ENCODE measurements at regions not wholly inside any gene's neighbourhood (a gene's known extent, or its start where the extent isn't known, plus 50 kb on each side); places are given as distances from the start of the nearest gene placed in this dataset.

DNA sequence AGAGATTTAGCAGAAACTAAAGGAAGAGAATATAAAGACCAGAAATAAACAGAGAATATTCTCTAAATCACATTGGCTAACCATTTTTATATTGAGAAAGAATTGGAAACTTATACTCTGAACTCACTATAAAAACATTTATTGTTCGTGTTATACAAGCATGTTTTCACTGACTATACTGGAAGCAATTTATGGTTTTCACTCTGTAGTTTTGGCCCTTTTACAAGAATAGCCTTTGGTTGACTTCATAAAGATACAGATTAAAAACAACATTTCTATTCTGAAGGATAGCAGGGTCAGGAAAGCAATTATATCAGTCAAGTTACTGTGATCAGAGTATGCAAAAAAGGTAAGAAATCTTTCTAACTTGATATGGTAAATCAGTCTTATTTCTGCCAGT, 965.7 kb upstream of the FAT3 start:
- intact Hi-C loops (cut with micrococcal nuclease): no loop called here
- H3K27me3 ChIP-seq (ENCODE audit: control insufficient read depth in 2 of 2, insufficient read depth in 2 of 2, low read length in 2 of 2): no peaks in the 10 kb centered on the region

DNA sequence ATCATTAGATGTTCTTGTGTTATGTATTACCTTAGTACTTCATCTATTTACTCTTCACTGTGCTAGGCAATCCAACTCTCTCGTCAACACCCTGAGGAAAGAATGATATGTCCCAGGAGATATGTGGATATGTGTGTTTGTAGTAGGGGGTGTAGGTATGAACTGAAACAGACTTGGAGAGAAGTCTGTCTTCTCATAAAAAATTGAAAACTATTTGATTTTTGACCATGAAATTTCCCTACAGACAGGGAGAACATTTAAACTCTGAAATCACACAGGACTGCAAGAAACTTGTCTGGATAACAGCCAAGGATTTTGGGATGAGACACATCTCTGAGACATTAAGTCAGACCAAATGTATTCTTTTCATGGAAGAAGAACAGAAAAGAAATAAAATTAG, 967.0 kb upstream of the FAT3 start:
- no peak overlapping the region for H3K4me2 ChIP-seq (replicated peaks; ENCODE audit: extremely low read depth, low read length, poor library complexity, severe bottlenecking)
- H2AFZ ChIP-seq (ENCODE audit: insufficient read depth, low read depth, low read length, poor library complexity, severe bottlenecking): no peak overlapping the region
- DNase-seq: no peak
- Mint-ChIP-seq H3K4me3 (no peak overlapping the region), H3K4me1 (no peaks in the 10 kb centered on the region), H3K27me3 (ENCODE audit: low read depth in 3 of 3) (no peaks in the 10 kb centered on the region), H3K27ac (no peak overlapping the region), H3K9me3 (peaks cover 0 to 3% (median 0%) of the 10 kb centered on the region in 7 donors), H3K36me3 (no peaks in the 10 kb centered on the region)
- no peak overlapping the region for H3K27ac ChIP-seq (ENCODE audit: low read depth in 1 of 2, low read length in 2 of 2)
- H3K4me3 ChIP-seq (replicated peaks in 1 of 3; ENCODE audit: low read depth in 2 of 3, low read length in 3 of 3): no peak overlapping the region
- H3K9me3 ChIP-seq (replicated peaks in 1 of 2; ENCODE audit: control insufficient read depth in 1 of 2, insufficient read depth in 1 of 2, low read length in 2 of 2): no peaks in the 10 kb centered on the region
- WGBS (ENCODE audit: insufficient coverage): no CpG with 5 or more reads among the region's 1 CpG
- H3K4me1 ChIP-seq (ENCODE audit: control insufficient read depth in 1 of 2, insufficient read depth in 2 of 2, low read length in 2 of 2): no peaks in the 10 kb centered on the region
- no peak overlapping the region for H3K9ac ChIP-seq (ENCODE audit: insufficient read depth, low read length, poor library complexity, severe bottlenecking)
- H4K20me1 ChIP-seq (ENCODE audit: insufficient read depth, low read length): no peaks in the 10 kb centered on the region
- H3K79me2 ChIP-seq (ENCODE audit: insufficient read depth, low read length): no peaks in the 10 kb centered on the region
- TF ChIP-seq, protein P1, sequence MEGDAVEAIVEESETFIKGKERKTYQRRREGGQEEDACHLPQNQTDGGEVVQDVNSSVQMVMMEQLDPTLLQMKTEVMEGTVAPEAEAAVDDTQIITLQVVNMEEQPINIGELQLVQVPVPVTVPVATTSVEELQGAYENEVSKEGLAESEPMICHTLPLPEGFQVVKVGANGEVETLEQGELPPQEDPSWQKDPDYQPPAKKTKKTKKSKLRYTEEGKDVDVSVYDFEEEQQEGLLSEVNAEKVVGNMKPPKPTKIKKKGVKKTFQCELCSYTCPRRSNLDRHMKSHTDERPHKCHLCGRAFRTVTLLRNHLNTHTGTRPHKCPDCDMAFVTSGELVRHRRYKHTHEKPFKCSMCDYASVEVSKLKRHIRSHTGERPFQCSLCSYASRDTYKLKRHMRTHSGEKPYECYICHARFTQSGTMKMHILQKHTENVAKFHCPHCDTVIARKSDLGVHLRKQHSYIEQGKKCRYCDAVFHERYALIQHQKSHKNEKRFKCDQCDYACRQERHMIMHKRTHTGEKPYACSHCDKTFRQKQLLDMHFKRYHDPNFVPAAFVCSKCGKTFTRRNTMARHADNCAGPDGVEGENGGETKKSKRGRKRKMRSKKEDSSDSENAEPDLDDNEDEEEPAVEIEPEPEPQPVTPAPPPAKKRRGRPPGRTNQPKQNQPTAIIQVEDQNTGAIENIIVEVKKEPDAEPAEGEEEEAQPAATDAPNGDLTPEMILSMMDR (IDR thresholded peaks at IDR 0.05): no peak
- intact Hi-C loops (cut with micrococcal nuclease): no loop called here
- H3K36me3 ChIP-seq (replicated peaks in 1 of 2; ENCODE audit: control insufficient read depth in 1 of 2, insufficient read depth in 2 of 2, low read length in 2 of 2): no peaks in the 10 kb centered on the region
- H3K27me3 ChIP-seq (ENCODE audit: control insufficient read depth in 2 of 2, insufficient read depth in 2 of 2, low read length in 2 of 2): no peaks in the 10 kb centered on the region

More for the DNA sequence above, 965.7 kb upstream of the FAT3 start:
- no peaks in the 10 kb centered on the region for H3K27me3 Mint-ChIP-seq (ENCODE audit: low read depth in 3 of 3)
- no peaks in the 10 kb centered on the region for H3K36me3 Mint-ChIP-seq
- Histone ChIP-seq H3K4me2 (replicated peaks; ENCODE audit: extremely low read depth, low read length, poor library complexity, severe bottlenecking) (no peak overlapping the region), H3K4me3 (replicated peaks in 1 of 3; ENCODE audit: low read depth in 2 of 3, low read length in 3 of 3) (no peak overlapping the region), H3K36me3 (replicated peaks in 1 of 2; ENCODE audit: control insufficient read depth in 1 of 2, insufficient read depth in 2 of 2, low read length in 2 of 2) (no peaks in the 10 kb centered on the region), H3K4me1 (ENCODE audit: control insufficient read depth in 1 of 2, insufficient read depth in 2 of 2, low read length in 2 of 2) (no peaks in the 10 kb centered on the region), H3K27ac (ENCODE audit: low read depth in 1 of 2, low read length in 2 of 2) (no peak overlapping the region), H3K9ac (ENCODE audit: insufficient read depth, low read length, poor library complexity, severe bottlenecking) (no peak overlapping the region), H3K79me2 (ENCODE audit: insufficient read depth, low read length) (no peaks in the 10 kb centered on the region), H3K9me3 (replicated peaks in 1 of 2; ENCODE audit: control insufficient read depth in 1 of 2, insufficient read depth in 1 of 2, low read length in 2 of 2) (no peaks in the 10 kb centered on the region), H4K20me1 (ENCODE audit: insufficient read depth, low read length) (no peaks in the 10 kb centered on the region), H2AFZ (ENCODE audit: insufficient read depth, low read depth, low read length, poor library complexity, severe bottlenecking) (no peak overlapping the region)
- peaks cover 0 to 3% (median 0%) of the 10 kb centered on the region in 7 donors for H3K9me3 Mint-ChIP-seq
- WGBS (ENCODE audit: insufficient coverage): no CpG with 5 or more reads among the region's 1 CpG
- TF ChIP-seq, protein P1 (IDR thresholded peaks at IDR 0.05): no peak
- no peak for DNase-seq
- no peak overlapping the region for H3K27ac Mint-ChIP-seq
- H3K4me1 Mint-ChIP-seq: no peaks in the 10 kb centered on the region
- H3K4me3 Mint-ChIP-seq: no peak overlapping the region

Data from CD14-positive monocyte (primary cell).